ENCODE measurements at regions not wholly inside any gene's neighbourhood (a gene's known extent, or its start where the extent isn't known, plus 50 kb on each side); places are given as distances from the start of the nearest gene placed in this dataset.

DNA sequence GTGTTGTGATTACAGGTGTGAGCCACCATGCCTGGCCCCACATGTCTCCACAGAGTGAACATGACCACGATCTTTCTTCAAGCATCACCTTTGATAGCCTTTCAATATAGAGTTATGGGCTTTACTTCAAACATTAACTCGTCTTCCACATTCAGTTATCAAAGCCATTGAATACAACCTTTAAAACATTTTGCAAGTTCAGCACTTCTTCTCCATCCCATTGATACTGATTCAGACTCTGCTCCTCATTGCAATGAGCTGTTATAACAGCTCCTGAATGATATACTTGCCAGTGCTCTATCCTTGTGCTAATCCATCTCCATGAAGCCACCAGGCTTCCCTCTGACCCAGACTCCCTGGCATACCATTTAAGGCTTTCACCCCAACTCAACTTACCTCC, 223.5 kb upstream of the EEA1 start:
- intact Hi-C loops (cut with micrococcal nuclease), result no loop called here

DNA sequence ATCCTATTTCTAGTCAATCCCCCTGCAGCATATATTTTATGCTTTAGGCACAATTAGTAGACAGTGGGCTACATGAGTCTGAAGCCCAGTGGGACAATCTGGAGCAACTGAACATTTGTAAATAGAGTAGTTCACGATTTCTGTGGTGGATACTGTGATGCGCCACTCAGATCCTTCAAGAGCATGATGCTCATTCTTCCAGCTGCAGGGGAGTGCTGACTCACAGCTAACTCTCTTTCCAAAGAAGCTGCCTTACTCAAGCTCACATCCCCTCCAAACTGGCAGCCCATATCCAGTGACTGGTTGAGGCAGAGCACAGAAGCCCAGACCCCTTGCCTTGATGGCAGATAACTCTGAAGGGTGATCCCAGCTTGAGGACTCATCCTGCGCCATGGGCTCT, 224.2 kb upstream of the EEA1 start:
- intact Hi-C loops (cut with micrococcal nuclease), result no loop called here

DNA sequence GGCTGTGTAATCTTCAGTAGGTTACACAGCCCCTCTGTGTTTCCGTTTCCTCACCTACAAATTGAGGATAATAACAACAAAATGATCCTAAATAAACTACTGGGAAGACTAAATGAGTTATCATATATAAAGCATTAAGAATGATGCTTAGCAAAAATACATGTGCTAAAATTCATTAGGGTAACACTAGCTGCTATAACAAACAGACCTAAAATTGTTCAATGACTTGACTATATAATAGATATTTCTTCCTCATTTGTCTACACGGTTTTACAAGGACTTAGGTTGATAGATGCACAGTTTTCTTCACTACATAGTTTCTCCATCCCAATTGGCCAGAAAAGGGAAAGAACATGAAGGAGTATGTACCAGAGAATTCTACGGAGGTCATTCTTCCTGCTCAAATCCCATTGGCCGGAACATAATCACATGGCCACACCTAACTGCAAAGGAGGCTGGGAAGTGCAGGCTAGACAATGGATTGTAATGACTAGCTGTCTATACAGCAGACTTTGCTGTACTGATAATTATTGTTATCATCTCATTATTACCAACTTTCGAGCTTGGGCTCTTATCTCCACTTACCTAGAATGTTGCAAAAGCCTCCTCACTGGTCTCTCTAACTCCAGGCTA, 223.5 kb upstream of the NUDT4 start:
- intact Hi-C loops (cut with micrococcal nuclease), result no loop called here

DNA sequence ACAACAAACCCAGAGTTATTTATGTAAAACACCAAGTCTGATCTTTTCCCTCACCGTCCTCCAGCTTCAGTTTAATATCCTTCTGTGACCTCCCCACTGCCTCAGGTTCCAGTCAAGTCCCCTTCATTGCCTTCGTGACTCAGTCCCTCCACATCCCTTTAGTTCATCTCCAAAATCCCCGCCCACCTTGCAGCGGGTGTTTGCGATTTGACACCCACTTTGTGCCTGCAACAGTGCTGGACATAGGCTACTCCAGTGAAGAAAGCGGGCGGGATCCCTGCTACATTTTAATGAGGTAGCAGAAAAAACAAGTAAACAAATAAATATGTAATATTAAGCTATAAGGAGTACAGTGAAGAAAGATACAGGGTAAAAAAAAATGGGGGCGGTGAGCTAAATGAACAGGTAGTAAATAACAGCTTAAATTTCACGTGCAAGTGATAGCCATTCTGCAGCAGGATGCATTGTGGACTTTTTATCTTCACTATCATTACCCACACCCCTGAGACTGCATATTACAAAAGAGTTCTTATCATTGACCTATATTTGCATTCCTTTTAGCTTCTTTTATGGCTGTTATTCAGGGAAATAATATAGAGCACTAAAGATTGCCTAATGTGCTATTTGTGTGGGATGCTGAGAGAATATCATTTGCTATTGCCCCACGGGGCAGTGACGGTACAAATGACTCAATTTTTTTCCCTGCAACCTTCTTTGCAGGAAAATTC, 222.8 kb upstream of the NUDT4 start:
- intact Hi-C loops (cut with micrococcal nuclease), result no loop called here

DNA sequence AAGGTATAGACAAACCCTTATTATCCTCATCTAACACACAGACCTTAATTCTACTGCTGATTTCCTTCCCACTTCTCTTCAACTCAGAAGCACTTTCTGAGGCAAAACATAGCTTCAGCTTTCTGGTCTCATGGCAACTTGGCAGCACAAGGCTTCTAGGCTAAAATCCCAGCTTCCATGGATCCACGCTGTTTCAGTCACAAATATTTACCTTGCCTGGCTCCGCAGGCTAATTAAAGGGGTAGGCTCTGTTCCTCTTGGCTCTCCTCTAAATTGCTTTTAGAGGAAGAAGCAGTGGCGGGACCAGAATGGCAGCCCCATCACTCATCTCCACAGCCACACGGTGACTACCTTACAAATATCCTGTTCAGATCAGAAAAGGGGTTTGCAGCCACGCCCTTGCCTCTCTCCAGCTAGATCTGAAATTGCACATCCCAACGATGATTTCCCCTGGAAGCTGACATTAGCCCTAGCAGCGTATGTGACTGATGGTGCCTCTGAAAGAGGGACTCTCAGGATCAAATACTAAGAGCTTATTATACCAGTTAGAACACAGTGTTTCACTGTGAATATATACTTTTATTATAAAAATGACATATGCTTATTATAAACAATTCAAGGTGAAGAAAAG, 221.5 kb upstream of the NUDT4 start:
- intact Hi-C loops (cut with micrococcal nuclease), result no loop called here

DNA sequence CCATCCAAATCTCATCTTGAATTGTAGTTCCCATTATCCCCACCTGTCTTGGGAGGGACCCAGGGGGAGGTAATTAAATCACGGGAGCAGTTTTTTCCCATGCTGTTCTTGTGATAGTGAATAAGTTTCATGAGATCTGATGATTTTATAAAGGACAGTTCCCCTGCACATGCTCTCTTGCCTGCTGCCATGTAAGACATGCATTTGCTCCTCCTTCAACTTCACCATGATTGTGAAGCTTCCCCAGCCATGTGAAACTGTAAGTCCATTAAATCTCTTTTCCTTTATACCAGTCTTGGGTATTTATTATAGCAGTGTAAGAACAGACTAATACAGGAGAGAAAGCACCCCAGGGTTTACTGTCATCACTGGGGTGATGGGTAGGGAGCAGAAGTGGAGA, 220.4 kb upstream of the NUDT4 start:
- intact Hi-C loops (cut with micrococcal nuclease), result no loop called here

DNA sequence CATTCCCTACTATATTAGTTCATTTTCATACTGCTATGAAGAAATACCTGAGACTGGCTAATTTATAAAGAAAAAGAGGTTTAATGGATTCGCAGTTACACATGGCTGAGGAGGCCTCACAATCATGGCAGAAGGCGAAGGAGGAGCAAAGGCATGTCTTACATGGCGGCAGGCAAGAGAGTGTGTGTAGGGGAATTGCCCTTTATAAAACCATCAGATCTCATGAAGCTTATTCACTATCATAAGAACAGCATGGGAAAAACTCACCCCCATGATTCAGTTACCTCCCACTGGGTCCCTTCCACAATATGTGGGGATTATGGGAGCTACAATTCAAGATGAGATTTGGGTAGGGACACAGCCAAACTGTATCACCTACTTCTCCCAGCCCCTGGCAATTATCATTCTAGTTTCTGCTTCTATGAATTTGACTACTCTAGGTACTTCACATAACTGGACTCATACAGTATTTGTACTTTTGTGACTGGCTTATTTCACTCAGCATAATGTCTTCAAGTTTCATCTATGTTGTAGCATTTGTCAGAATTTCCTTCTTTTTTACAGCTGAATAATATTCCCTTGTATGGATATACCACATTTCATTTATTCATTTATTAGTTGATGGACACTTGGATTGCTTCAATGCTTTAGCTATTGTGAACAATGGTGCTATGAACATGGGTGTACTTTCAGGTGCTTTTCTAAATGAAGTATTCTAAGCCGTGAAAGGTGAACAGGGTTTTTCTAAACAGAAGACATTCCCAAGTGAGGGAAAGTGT, 219.5 kb upstream of the NUDT4 start:
- intact Hi-C loops (cut with micrococcal nuclease), result no loop called here

DNA sequence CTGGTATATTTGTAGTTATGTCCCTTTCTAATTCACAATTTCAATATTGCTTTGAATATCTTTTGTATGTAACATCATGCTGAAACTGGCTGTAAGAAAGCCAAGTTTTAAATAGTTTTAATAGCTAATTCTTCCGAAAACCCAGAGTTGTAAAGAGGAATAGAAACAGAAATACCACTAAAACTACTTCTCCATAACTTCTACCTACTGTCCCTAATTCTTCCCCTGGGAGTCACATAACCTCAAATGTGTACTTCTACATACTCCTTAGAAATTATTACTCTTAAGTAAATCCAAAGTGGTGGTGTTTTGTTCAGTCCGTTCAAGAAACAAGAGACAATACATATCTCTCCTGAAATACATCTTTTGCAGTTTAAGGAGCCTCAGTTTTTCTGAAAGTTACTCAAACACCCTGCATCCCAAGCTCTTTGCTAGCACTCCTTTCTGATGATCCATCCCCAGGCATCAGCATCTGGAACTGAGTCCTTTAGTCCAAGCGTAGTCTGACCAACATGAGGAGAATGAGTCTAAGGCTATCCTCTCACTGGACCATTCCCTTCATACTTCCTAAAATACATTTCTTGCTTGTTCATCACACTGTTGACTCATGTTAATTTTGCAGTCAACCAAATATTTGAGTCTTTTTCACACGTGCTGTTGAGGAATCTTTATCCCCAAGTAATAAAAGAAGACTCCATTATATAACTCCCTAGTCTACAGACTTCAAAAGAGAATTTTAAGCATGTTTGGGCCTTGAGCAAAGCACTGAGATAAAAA, 214.3 kb upstream of the NUDT4 start:
- intact Hi-C loops (cut with micrococcal nuclease), result no loop called here

DNA sequence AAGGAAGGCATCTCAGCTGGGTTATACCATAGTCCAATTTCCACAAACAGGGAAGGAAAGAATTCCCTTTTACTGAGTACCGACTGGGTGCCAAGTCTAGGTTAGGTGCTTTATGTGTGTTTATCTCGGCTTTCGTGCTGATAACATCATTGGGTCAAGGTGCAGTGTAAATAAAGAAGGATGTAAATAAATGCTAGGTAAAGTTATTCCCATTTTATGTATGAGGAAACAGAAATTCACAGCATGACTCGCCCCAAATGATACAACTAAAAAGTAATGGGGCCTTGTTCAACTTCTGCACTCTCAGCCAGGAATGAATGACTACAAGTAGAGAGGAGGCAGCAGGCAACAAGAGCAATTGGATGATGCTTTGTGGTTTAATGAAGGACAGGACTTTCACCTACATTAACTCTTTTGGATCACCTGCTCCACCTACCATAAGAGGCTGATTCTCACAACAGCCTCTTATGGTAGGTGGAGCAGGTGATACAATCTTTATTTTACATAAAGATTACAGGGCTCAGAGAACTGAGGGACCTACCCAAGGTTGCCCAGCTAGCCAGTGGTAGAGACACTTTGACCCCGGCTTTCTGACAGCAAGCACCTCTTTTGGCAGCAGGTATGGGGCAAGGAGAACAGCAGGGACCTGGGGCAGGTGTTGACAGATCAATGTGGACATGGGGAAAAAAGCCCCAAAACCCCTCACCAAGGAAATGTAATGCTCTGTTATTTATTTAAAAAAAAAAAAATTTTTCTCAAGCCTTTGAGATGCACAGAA, 213.4 kb upstream of the NUDT4 start:
- intact Hi-C loops (cut with micrococcal nuclease), result no loop called here

DNA sequence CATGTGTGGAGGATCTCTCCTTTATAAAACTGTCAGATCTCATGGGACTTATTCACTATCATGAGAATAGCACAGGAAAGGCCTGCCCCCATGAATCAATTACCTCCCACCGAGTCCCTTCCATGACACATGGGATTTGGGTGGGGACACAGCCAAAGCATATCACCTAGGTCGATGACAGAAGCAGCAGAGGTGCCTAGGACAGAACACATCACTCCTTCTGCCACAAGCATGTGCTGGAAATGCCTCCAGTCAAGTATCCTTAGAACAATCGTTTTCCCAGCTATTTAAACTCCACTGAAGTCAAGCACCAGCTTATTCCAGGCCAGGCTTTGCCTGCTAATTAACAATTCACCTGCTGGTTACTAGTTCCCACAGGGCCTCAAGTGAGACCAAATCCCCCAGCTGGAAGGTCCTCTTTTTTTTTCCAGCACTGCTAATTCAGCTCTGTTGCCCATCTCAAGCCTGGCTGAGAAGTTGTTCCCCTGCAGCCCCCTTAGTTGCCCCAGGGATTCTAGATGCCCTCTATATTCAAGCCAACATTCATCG, 212.3 kb upstream of the NUDT4 start:
- intact Hi-C loops (cut with micrococcal nuclease), result no loop called here

DNA sequence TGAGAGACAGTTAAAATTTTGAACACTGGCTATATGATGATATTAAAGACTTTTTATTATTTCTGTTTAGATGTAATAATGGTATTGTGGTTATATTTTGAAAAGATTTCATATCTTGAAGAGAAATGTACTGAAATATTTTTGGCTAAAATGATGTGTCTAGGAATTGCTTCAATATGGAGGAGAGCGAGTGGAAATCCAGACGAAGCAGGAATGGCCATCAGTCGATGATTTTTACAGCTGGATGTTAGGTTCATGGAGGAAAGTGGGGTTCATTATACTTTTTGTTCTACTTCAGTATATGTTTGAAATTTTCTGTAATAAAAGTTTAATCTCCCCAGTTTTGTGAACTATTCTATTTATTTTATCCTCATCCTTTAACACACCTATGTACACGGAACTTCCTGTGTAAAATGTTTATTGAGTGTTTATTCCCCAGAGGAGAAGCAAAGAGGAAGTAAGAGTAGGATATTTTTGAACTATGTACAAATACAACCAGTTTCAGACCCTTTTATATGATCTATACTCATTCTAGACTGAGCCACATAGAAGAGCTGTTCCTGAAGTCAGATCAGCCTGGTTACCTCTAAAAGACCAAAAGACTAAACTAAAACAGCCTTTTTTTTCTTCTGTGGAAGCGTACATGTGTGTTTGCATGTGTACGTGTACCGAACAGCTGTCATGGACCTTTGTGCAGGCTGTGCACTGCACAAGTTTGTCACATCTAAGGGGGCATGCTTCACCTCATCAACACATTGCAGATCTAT, 211.0 kb upstream of the NUDT4 start:
- intact Hi-C loops (cut with micrococcal nuclease), result no loop called here

DNA sequence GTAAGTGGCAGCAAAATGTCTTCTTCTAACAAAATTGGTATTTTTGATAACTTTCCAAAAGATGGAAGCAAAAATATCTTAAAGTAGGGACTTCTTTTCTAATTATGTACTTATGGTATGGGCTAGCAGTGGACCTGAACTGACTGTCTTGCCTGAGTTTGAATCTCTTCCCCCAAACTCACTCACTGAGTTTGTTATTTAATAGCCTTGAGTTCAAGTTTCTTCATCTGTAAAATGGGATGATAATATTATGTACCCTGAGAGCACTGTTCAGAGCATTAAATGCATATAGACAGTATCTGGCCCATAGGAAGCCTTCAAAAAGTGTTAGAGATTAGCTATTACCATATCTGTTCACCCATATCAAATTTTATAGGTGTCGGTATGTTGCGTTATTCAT, 210.4 kb upstream of the NUDT4 start:
- intact Hi-C loops (cut with micrococcal nuclease), result no loop called here

DNA sequence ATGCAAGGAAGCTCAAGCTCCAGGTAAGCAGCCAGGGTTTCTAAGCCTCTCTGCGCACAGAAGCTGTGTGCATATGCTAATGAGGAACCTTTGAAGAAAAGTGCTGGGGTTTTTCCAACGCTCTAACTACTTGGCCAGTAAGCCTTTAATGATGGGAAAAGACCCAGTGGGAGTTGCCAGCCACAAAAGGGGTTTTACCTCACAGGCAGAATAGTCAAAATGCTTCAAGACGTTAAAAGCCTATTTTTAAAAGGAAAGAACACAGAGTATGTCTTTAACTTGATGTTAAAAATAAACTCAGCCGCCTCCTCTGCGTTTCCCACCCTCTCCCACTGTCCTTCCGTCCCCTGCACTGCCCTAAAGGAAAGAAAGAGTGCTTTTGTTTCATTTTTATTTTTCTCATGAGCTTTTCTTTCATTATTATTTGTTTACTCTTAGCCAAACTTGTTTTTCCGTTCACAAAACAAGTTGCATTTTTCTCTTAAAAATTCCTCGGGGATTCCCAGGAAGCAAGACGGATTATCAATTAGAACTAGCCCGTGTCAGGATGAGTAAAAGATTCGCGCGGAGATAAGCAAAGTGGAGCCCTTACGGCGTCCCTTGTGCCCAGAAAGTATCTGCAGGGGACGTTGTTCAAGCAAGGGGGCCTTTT, 209.8 kb upstream of the NUDT4 start:
- intact Hi-C loops (cut with micrococcal nuclease), result no loop called here

DNA sequence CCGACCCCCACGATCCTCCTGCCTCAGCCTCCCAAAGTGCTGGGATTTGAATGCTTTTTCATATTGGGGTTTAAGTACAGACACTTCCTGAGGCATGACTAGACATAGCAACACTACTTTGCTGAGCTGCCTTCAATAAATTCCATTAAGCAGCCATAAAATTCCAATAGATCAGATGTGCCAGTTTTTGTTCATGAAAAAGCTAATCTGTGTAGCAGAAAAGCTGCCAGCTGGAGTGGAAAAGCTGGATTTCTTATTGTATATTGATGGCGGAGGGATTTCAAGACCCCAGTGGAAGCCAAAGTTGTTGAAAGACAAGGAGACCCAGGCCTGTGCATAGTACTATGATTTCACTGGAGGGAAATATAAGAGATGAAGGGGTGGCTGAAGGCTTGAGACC, 209.0 kb upstream of the NUDT4 start:
- intact Hi-C loops (cut with micrococcal nuclease), result no loop called here

DNA sequence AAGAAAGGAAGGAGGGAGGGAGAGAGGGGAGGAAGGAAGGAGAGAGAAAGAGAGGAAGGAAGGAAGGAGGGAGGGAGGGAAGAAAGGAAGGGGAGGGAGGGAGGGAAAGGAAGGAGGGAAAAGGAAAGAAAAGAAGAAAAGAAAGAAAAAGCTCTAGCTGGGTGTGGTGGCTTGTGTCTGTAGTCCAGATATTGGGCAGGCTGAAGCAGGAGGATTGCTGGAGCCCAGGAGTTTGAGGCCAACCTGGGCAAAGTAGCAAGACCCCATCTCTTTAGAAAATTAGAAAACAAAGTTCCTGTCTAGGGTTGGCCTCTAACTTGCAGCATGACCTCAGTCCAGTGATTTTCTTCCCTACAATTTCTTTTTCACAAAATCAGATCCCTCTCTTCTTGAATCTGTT, 208.2 kb upstream of the NUDT4 start:
- intact Hi-C loops (cut with micrococcal nuclease), result no loop called here

DNA sequence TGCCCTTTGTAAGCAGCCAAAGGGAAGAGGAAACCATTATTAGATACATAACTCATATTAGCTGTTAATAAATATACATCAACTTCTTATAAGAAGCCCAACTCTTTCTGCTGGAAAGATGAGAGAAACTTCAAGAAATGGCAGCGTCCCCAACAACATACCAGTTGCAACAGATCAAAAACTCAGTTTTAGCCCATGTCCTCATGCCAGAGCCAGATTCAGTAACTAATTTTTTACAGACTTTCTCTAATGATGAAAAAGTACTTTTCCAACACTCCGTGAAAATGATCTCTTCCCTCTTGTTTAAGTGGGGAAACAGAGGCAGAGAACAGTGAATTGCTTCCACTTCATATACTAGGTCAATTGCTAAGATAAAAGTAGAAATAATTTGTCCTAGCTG, 206.8 kb upstream of the NUDT4 start:
- intact Hi-C loops (cut with micrococcal nuclease), result no loop called here

DNA sequence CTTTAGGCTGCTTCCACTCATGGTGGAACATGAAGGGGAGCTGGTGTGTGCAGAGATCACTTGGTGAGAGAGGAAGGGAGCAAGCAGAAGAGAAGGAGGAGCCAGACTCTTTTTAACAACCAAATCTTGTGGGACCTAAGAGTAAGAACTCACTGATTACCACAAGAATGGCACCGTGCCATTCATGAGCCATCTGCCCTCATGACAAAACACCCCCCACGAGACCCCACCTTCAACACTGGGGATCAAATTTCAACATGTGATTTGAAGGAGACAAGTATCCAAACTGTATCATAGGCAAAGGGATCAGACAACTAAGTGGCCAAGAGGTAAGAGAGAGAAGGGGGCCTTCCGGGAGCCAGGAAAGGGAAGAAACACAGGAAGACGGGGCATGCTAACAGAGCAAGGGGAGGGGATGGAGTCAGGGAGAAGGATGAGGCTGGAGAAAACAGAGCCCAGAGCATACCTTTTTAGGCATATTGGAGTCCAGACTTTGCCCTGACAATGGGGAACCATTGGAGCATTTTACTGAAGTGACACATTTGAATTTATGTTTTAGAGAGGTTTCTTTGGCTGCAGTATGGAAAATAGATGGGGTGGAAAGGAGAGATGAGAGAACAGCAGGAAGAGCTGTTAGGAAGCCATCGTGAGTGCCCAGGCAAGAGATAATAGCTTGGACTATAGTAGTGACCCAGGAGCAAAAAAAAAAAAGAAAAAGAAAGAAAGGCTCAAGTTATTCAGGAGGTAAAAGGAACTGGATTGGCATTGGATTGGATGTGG, 204.4 kb upstream of the NUDT4 start:
- intact Hi-C loops (cut with micrococcal nuclease), result no loop called here

DNA sequence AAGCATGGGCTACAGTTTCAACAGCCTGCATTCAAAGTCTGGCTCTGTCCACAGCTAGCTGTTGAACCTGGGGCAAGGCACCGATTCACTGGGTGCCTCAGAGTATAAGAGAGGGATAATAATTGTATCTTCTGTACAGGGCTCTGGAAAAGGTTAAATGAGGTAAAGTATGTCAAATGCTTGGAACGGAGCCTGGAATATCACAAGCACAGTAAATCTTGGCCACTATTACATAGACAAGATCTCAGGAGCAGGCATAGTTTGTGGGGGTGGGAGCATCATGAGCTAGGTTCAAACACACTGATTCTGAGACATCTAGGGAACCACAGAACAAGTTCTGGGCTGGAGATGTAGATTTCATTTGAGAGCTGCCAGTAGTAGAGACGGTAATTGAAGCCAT, 203.7 kb upstream of the NUDT4 start:
- intact Hi-C loops (cut with micrococcal nuclease), result no loop called here

All from T-helper 2 cell treated with Interferon-gamma antibody and Interleukin-4, amounts not matched to agents 100 ng/mL and 5 ng/mL, for 36 hours (primary cell).